ENCODE measurements at regions not wholly inside any gene's neighbourhood (a gene's known extent, or its start where the extent isn't known, plus 50 kb on each side); places are given as distances from the start of the nearest gene placed in this dataset.
"Not testable (repeated sequence)": the region's sequence is repeated elsewhere in the genome, so short reads cannot be mapped to it uniquely, and the experiment has no call there.

- H3K9me2 ChIP-seq (replicated peaks; ENCODE audit: low read depth, low read length); H3K4me3 ChIP-seq (ENCODE audit: low read length, poor library complexity, severe bottlenecking); H3K4me1 ChIP-seq (ENCODE audit: insufficient read depth, low read length, poor library complexity, severe bottlenecking); H3K9ac ChIP-seq (ENCODE audit: low read depth, low read length, poor library complexity, severe bottlenecking); H3F3A ChIP-seq (ENCODE audit: low read depth); H3K27me3 ChIP-seq (ENCODE audit: insufficient read depth, low read length, poor library complexity, severe bottlenecking); H2AFZ ChIP-seq (ENCODE audit: low read length); H3K9me3 ChIP-seq (ENCODE audit: insufficient read depth, low read depth, low read length); H4K20me1 ChIP-seq (ENCODE audit: insufficient read depth, low read length, poor library complexity, severe bottlenecking); H3K36me3 ChIP-seq (ENCODE audit: insufficient read depth, low read length); H3K4me2 ChIP-seq (ENCODE audit: low read depth, low read length, poor library complexity, severe bottlenecking); H3K79me2 ChIP-seq (ENCODE audit: insufficient read depth, low read length): not testable (repeated sequence)
Measured at GRCh38 chr9:97148428-97148827, 109.5 kb upstream of the CTSV start.

- H3K36me3 ChIP-seq (ENCODE audit: insufficient read depth, low read length); H3K4me1 ChIP-seq (ENCODE audit: insufficient read depth, low read length, poor library complexity, severe bottlenecking); H3K4me3 ChIP-seq (ENCODE audit: low read length, poor library complexity, severe bottlenecking); H2AFZ ChIP-seq (ENCODE audit: low read length); H3K9ac ChIP-seq (ENCODE audit: low read depth, low read length, poor library complexity, severe bottlenecking); H3K4me2 ChIP-seq (ENCODE audit: low read depth, low read length, poor library complexity, severe bottlenecking); H3K79me2 ChIP-seq (ENCODE audit: insufficient read depth, low read length); H3F3A ChIP-seq (ENCODE audit: low read depth); H3K9me2 ChIP-seq (replicated peaks; ENCODE audit: low read depth, low read length); H3K27me3 ChIP-seq (ENCODE audit: insufficient read depth, low read length, poor library complexity, severe bottlenecking); H4K20me1 ChIP-seq (ENCODE audit: insufficient read depth, low read length, poor library complexity, severe bottlenecking); H3K9me3 ChIP-seq (ENCODE audit: insufficient read depth, low read depth, low read length): not testable (repeated sequence)
Measured at GRCh38 chr9:97145680-97146079, 106.7 kb upstream of the CTSV start.

GRCh38 chr9:97140566-97140965 is 101.6 kb upstream of the CTSV start:
- H3K4me3 ChIP-seq (ENCODE audit: low read length, poor library complexity, severe bottlenecking), result no peak overlapping the region
- H3K27me3 ChIP-seq (ENCODE audit: insufficient read depth, low read length, poor library complexity, severe bottlenecking), result no peaks in the 10 kb centered on the region
- H3K9me3 ChIP-seq (ENCODE audit: insufficient read depth, low read depth, low read length), result no peaks in the 10 kb centered on the region
- H3K4me1 ChIP-seq (ENCODE audit: insufficient read depth, low read length, poor library complexity, severe bottlenecking), result no peaks in the 10 kb centered on the region
- no peaks in the 10 kb centered on the region for H3F3A ChIP-seq (ENCODE audit: low read depth)
- no peak overlapping the region for H3K4me2 ChIP-seq (ENCODE audit: low read depth, low read length, poor library complexity, severe bottlenecking)
- H3K36me3 ChIP-seq (ENCODE audit: insufficient read depth, low read length), result no peaks in the 10 kb centered on the region
- H3K9me2 ChIP-seq (replicated peaks; ENCODE audit: low read depth, low read length), result no peaks in the 10 kb centered on the region
- H3K79me2 ChIP-seq (ENCODE audit: insufficient read depth, low read length), result no peaks in the 10 kb centered on the region
- no peak overlapping the region for H2AFZ ChIP-seq (ENCODE audit: low read length)
- no peak for TF ChIP-seq EZH2phosphoT487 (IDR thresholded peaks at IDR 0.05; ENCODE audit: borderline replicate concordance)
- no peak for TF ChIP-seq CTCF (conservative IDR thresholded peaks at IDR 0.05; ENCODE audit: low read length)
- no peaks in the 10 kb centered on the region for H4K20me1 ChIP-seq (ENCODE audit: insufficient read depth, low read length, poor library complexity, severe bottlenecking)
- no peak overlapping the region for H3K9ac ChIP-seq (ENCODE audit: low read depth, low read length, poor library complexity, severe bottlenecking)

GRCh38 chr9:97136421-97136820 is 97.5 kb upstream of the CTSV start:
- Histone ChIP-seq H3K36me3 (ENCODE audit: insufficient read depth, low read length) (no peaks in the 10 kb centered on the region), H3K9me3 (ENCODE audit: insufficient read depth, low read depth, low read length) (no peaks in the 10 kb centered on the region), H3K4me1 (ENCODE audit: insufficient read depth, low read length, poor library complexity, severe bottlenecking) (no peaks in the 10 kb centered on the region), H3K4me3 (ENCODE audit: low read length, poor library complexity, severe bottlenecking) (no peak overlapping the region), H2AFZ (ENCODE audit: low read length) (no peak overlapping the region), H3K27me3 (ENCODE audit: insufficient read depth, low read length, poor library complexity, severe bottlenecking) (no peaks in the 10 kb centered on the region), H3K4me2 (ENCODE audit: low read depth, low read length, poor library complexity, severe bottlenecking) (no peak overlapping the region), H3K79me2 (ENCODE audit: insufficient read depth, low read length) (no peaks in the 10 kb centered on the region), H4K20me1 (ENCODE audit: insufficient read depth, low read length, poor library complexity, severe bottlenecking) (no peaks in the 10 kb centered on the region), H3K9ac (ENCODE audit: low read depth, low read length, poor library complexity, severe bottlenecking) (no peak overlapping the region), H3F3A (ENCODE audit: low read depth) (no peaks in the 10 kb centered on the region), H3K9me2 (replicated peaks; ENCODE audit: low read depth, low read length) (no peaks in the 10 kb centered on the region)
- TF ChIP-seq CTCF (conservative IDR thresholded peaks at IDR 0.05; ENCODE audit: low read length) (no peak), EZH2phosphoT487 (IDR thresholded peaks at IDR 0.05; ENCODE audit: borderline replicate concordance) (no peak)

GRCh38 chr9:97133966-97134365 is 95.0 kb upstream of the CTSV start:
- not testable (repeated sequence) for H3K36me3 ChIP-seq (ENCODE audit: insufficient read depth, low read length); H3K9ac ChIP-seq (ENCODE audit: low read depth, low read length, poor library complexity, severe bottlenecking); H3K4me2 ChIP-seq (ENCODE audit: low read depth, low read length, poor library complexity, severe bottlenecking); H3F3A ChIP-seq (ENCODE audit: low read depth); H3K4me1 ChIP-seq (ENCODE audit: insufficient read depth, low read length, poor library complexity, severe bottlenecking); H3K4me3 ChIP-seq (ENCODE audit: low read length, poor library complexity, severe bottlenecking); H4K20me1 ChIP-seq (ENCODE audit: insufficient read depth, low read length, poor library complexity, severe bottlenecking); H3K27me3 ChIP-seq (ENCODE audit: insufficient read depth, low read length, poor library complexity, severe bottlenecking); H3K9me2 ChIP-seq (replicated peaks; ENCODE audit: low read depth, low read length); H3K79me2 ChIP-seq (ENCODE audit: insufficient read depth, low read length); H3K9me3 ChIP-seq (ENCODE audit: insufficient read depth, low read depth, low read length); H2AFZ ChIP-seq (ENCODE audit: low read length)
